H54 (cell line): ENCODE measurements at regions not wholly inside any gene's neighbourhood (a gene's known extent, or its start where the extent isn't known, plus 50 kb on each side); places are given as distances from the start of the nearest gene placed in this dataset.
A peak's percentile ranks its signal among the peaks of the same experiment; 100 is the strongest.

Experiments used
- DNase-seq: peaks from one replicate; pipeline ENCODE4 v3.0.0; 2011; ENCODE audit warnings: low spot score, mixed read lengths; ENCODE audit not compliant: insufficient read length
- FAIRE-seq: peaks from 3 replicates; lab custom pipeline; 2011; peaks lifted over from hg19 to GRCh38; lab: Jason Lieb, UNC
- POLR2A ChIP-seq: IDR thresholded peaks from 2 replicates; pipeline ENCODE4 v1.6.1; 2011; ENCODE audit warnings: low read depth, mild to moderate bottlenecking, low read length

DNA sequence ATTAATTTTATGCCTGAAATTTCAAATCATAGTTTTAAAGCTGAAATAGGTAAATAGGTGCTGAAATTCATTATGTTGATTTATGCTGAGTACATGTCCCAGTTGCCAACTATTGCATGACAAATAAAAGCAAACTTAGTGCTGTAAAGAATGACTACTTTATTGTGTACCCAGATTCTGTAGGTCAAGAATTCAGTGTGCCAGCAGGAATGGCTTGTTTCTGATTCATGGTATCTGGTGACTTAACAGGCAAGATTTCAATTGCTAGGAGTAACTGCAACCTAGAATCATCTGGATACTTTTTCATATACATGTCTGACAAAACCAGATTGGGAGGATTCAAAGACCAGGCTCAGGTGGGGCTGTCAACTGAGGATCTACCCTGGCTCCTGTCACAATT lies 678.4 kb upstream of the ADAMTS5 start:
- DNase-seq: no peak
- TF ChIP-seq POLR2A: no peak

DNA sequence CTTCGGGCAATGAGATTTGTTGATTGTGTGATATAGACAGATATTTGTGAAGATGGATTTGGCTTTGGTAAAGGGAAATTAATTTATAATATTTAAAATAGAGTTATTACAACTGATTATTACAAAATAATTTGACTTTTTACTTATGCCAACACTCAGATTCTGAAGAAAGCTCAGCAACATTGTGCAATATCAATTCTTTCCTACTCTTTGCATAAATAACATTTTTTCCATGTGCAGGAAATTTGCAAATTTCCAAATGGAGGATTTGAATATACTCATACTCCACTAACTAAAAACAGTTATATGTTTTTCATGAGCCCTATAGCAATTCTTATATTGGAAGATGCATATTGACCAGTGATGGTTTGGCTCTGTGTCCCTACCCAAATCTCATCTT lies 676.4 kb upstream of the ADAMTS5 start:
- DNase-seq: no peak
- no peak for TF ChIP-seq POLR2A
- peak; percentile 41 for FAIRE-seq

More for the DNA sequence above, 678.4 kb upstream of the ADAMTS5 start:
- peak; percentile 94 for FAIRE-seq

DNA sequence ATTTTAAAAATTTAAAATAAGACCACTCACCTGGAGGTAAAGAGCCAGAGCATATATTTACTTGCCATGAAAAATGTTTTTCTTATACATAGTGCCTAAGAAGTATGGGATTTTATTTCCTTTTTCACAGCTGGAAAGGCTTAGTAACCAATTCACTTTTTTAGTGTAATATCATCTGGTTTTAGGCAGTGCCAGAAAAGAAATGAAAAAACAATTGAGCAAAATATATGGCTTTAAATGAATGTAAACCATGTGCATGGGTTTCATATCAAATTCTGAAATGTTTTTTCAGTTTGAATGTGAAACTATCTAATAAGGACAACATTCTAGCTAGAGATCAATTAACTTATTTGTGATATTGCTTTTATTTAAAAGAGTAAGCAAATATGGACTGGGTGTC lies 672.4 kb upstream of the ADAMTS5 start:
- no peak for TF ChIP-seq POLR2A
- no peak for FAIRE-seq

DNA sequence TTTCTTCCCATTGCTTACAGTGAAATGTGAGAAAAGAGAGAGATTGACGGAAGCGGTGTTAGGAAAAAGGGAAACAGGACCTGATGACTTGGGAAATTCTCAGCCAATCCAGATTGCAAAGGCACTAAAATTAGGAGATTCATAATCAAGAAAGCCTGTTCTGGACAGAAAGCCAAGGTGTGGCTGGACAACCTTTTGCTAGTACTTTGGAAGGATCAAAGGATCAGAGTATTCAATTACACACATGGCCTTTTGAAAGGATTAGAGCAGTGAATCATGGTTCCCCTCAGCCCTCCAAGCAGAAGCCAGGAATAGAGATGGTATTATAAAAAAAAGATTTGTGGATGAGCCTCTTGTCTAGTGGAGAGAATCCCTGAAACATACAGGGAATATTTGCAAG lies 669.8 kb upstream of the ADAMTS5 start:
- DNase-seq (no peak), FAIRE-seq (peak; percentile 15)
- TF ChIP-seq POLR2A: no peak

More for the DNA sequence above, 672.4 kb upstream of the ADAMTS5 start:
- no peak for DNase-seq

DNA sequence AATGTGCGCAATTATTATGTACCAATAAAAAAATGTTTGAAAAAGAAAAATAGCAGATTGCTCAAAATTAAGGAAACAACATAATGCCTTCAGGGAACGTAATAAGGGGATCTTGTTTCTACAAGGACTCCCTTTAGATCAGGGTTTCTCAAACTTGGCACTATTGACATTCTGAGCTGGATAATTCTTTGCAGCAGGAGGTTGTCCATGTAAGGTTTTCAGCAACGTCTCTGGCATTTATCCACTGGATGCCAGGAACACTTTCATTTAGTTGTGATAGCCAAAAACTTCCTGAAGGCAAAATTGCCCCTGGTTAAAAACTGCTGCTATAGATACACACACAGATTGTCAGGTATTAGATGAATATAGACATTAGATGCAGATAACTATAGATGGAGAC lies 666.7 kb upstream of the ADAMTS5 start:
- FAIRE-seq (no peak), DNase-seq (no peak)
- no peak for TF ChIP-seq POLR2A

DNA sequence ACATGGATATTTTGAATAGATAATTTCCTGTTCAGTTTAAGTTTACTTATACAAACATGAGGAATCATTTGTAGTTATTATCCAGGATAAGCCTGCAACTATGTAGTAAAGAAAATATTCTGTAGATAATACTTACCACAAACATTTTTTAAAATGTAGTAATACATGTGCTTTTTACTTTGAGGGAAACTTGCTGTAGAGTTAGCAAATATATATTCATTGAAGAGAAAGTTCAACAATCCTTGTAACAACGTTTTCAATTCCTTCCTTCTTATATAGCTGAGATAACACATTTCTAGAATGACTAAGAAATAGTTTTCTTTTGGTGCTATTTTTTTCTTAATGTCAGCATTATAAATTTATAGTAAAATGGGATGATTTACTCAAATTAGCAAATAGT lies 664.6 kb upstream of the ADAMTS5 start:
- no peak for TF ChIP-seq POLR2A
- no peak for DNase-seq
- no peak for FAIRE-seq

DNA sequence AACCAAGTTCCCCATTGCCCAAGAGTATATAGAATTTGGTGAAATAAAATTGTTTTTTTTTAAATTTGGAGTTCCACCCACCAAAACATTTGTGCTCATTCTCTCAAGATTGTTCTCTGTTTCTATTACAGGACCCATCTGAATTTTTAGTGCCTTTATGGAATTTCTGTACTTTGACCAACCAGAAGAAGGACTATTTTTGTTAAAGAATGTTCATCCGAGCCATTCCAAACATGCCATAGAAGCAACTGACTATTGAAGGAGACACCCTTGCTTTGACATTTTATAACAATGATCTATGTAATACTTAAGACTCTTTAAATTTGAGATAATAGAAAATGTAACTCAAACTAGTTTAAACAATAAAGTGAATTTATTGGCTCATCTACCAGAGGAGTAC lies 655.7 kb upstream of the ADAMTS5 start:
- FAIRE-seq: no peak
- no peak for TF ChIP-seq POLR2A
- no peak for DNase-seq

DNA sequence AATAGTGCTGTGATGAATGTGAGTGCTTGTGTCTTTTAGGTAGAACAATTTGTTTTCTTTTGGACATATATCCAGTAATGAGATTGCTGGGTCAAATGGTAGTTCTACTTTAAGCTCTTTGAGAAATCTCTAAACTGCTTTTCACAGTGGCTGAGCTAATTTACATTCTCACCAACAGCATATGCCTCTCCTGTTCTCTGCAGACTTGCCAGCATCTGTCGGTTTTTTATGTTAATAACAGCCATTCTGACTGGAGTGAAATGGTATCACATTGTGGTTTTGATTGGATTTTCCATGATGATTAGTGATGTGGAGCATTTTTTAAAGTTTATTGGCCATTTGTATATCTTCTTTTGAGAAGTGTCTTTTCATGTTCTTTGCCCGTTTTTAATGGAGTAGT lies 647.3 kb upstream of the ADAMTS5 start:
- no peak for TF ChIP-seq POLR2A
- FAIRE-seq: peak; percentile 71
- DNase-seq: no peak

DNA sequence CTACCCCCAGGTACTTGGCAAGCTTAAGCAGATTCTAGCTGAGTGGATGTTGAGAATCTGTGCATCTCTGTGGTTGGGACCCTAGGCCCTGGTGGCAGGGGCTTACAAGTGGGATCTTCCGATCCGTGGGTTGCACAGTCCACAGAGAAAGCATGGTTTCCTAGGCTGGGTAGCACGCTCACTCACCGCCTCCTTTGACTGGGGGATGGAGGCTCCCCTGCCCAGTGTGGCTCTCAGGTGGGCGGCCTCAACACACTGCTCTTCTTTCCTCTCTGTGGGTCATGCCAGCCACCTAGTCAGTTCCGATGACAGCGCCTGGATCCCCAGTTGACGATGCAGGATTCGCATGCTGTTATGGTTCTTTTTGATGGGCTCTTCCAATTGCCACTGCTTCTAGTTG lies 639.5 kb upstream of the ADAMTS5 start:
- no peak for TF ChIP-seq POLR2A
- DNase-seq: no peak
- FAIRE-seq: no peak

DNA sequence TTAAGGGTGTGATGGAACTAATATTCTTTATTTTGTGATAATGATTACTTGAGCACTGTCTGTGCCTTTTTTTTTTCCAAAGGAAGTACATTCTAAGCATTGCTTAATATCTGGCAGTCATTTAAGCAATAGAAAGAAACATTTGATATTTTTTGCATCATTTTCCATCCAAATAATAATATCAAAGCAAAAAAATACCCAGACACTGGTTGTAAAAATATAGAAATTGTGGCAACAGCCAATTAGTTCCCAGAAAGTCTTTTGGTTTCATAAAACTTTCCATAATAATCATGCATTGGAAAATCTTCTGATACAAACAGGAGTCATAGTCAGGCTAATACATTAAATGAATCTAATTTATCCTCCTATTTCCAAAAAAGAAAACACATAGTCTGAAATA lies 629.3 kb upstream of the ADAMTS5 start:
- DNase-seq (no peak), FAIRE-seq (no peak)
- no peak for TF ChIP-seq POLR2A

DNA sequence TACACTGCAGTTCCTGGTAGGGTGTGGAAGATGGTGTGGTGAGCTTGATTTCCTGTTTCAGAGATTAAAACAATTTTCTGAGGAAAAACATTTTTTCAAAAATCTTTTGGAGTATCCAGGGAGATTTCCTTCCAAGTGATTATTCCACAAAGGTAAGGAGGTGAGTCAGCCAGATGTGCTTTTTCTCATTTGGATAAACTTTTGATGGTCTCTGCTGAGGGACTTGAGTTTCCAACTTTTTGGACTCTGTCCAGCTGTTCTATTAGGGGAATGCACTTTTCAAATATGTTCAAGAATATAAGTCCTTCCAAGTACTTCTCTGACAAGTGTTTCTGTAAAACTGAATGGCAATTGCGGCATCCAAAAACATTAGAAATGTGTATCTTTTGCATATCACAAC lies 628.8 kb upstream of the ADAMTS5 start:
- FAIRE-seq: peak; percentile 71
- TF ChIP-seq POLR2A: no peak
- DNase-seq: no peak

DNA sequence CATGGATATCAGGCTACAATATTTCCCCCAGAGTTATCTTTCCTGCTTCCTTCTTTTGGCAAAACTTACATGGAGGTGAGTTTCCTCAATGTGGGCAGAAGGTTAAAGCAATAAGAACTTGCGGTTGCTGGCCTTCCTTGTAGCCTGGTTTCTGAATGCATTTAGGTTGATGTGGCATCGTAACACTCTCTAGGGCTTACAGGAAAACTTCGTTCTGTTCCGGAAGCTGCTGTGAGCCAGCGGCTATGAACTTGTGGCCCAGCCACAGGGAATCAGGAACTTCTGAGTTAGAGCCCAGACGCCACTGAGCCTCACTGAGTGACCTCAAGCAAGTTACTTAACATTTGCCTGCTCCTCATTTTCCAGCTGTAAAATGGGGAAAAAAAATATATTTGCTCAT lies 623.4 kb upstream of the ADAMTS5 start:
- TF ChIP-seq POLR2A: no peak
- DNase-seq: peak; percentile 37
- FAIRE-seq: peak; percentile 99

DNA sequence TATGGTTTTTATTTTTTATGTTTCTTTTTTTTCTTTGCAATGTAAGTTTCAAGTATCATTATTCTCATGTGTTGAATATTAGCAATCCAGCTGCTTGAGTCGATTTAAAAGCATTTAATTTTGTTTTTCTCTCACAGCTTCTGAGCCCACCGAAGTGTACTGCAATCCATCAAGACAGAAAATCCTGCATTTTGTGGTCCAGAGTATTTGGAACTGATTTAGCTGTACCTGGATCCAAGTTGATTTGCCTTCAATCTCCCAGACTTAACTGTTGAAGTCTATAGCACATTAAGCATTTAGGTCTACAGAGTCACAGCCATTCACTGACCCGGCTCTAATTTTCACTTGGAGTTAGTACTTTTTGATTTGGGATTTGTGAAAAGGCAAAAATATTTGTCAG lies 622.9 kb upstream of the ADAMTS5 start:
- DNase-seq: no peak
- TF ChIP-seq POLR2A: no peak
- no peak for FAIRE-seq

DNA sequence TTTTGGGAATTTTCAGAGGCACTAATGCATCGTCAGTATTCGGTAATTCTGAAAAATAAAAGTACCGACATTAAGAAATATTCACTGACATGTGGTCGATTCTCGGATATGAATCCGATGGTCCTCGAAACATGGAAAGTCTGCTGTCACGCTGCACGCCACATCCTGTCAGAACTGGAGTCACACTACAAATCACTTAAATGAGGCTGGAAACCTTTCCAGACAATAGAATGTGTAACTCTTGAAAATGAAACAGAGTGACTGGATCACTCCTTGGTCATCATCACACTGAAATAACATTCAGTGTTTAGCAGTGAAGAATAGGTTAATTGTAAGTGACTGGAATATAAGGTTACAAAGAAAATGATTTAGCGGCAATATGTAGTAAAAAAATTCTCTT lies 620.1 kb upstream of the ADAMTS5 start:
- FAIRE-seq: peak; percentile 92
- TF ChIP-seq POLR2A: no peak
- no peak for DNase-seq

DNA sequence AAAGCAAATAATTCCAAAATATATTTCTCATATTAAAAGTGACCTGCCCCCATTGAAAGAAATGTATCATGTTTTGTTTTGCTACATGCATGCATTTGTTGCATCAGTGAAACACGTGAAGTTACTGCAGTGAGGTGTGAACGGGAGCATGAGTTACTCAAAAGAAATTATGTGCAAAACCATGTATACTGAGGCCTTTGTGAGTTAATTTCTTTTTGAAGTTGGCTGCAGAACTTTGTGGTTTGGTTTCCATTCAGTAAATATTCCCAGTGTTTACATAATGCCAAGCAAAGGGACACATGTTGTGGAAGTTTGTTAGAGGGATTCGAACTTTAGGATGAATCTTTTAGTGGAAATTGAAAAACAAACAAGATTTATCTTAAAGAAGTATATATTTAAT lies 619.4 kb upstream of the ADAMTS5 start:
- no peak for DNase-seq
- no peak for TF ChIP-seq POLR2A
- no peak for FAIRE-seq

DNA sequence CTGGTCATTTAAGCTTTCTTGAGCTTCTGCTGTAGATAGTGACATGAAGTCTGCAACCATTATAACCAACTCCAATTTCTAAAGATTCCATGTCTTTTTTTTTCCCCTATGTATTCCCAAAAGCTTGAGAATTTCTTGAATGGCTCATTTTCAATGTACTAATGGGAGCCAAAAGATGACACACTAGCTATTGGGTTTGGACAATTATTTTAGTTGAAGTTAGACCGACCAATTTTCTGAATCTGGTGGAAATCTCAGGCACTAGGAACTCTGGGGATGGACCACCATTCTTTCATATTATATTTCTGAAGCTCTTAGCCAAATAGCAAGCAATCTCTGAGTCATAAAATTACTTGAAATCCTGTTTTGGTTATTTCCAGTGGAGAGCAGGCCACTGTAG lies 617.4 kb upstream of the ADAMTS5 start:
- no peak for FAIRE-seq
- DNase-seq: no peak
- no peak for TF ChIP-seq POLR2A
